H9 (cell line): ENCODE measurements at regions not wholly inside any gene's neighbourhood (a gene's known extent, or its start where the extent isn't known, plus 50 kb on each side); places are given as distances from the start of the nearest gene placed in this dataset.

ENCODE experiments used
- DNase-seq: peaks from one replicate; pipeline ENCODE4 v3.0.0-alpha.2; 2017
- H2AFZ ChIP-seq: one replicate; pipeline ENCODE4 v1.6.1; 2013; ENCODE audit warnings: mild to moderate bottlenecking, low read length, control low read depth, moderate library complexity
- H2AK5ac ChIP-seq: 2 replicates; pipeline ENCODE4 v1.6.1; 2013; ENCODE audit warnings: low read length, control low read depth, mixed read lengths; ENCODE audit not compliant: insufficient read length
- H2BK120ac ChIP-seq: one replicate; pipeline ENCODE4 v1.6.1; 2013; ENCODE audit warnings: low read depth, mild to moderate bottlenecking, low read length, control low read depth, inconsistent platforms; ENCODE audit not compliant: poor library complexity, severe bottlenecking
- H2BK12ac ChIP-seq: 2 replicates; pipeline ENCODE4 v1.6.1; 2013; ENCODE audit warnings: low read length, control low read depth, mixed read lengths, low read depth; ENCODE audit not compliant: insufficient read length
- H2BK15ac ChIP-seq: 2 replicates; pipeline ENCODE4 v1.6.1; 2013; ENCODE audit warnings: low read depth, low read length, control low read depth
- H2BK20ac ChIP-seq: one replicate; pipeline ENCODE4 v1.6.1; 2013; ENCODE audit warnings: low read depth, mild to moderate bottlenecking, low read length, control low read depth, inconsistent platforms; ENCODE audit not compliant: poor library complexity, severe bottlenecking
- H2BK5ac ChIP-seq: 2 replicates; pipeline ENCODE4 v1.6.1; 2013; ENCODE audit warnings: low read length, control low read depth, mixed read lengths; ENCODE audit not compliant: insufficient read length
- H3K14ac ChIP-seq: 2 replicates; pipeline ENCODE4 v1.6.1; 2013; ENCODE audit warnings: low read length, control low read depth; ENCODE audit not compliant: insufficient read depth
- H3K18ac ChIP-seq: 2 replicates; pipeline ENCODE4 v1.6.1; 2013; ENCODE audit warnings: low read depth, mild to moderate bottlenecking, mixed read lengths, low read length, control low read depth; ENCODE audit not compliant: insufficient read length
- H3K23ac ChIP-seq: 2 replicates; pipeline ENCODE4 v1.6.1; 2013; ENCODE audit warnings: low read length, control low read depth, mixed read lengths, low read depth; ENCODE audit not compliant: insufficient read length
- H3K23me2 ChIP-seq: 2 replicates; pipeline ENCODE4 v1.6.1; 2013; ENCODE audit warnings: low read depth, mild to moderate bottlenecking, mixed read lengths, low read length, control low read depth; ENCODE audit not compliant: insufficient read length, poor library complexity, severe bottlenecking
- H3K27ac ChIP-seq: 2 replicates; pipeline ENCODE4 v1.5.1; 2013; ENCODE audit warnings: low read length, control low read depth, mixed read lengths, low read depth; ENCODE audit not compliant: insufficient read length
- H3K27me3 ChIP-seq: 2 replicates; pipeline ENCODE4 v1.6.1; 2013; ENCODE audit warnings: low read length, control low read depth, inconsistent platforms; ENCODE audit not compliant: insufficient read depth
- H3K4ac ChIP-seq: 2 replicates; pipeline ENCODE4 v1.6.1; 2013; ENCODE audit warnings: low read depth, mild to moderate bottlenecking, control low read depth, inconsistent platforms, low read length, moderate library complexity
- H3K4me1 ChIP-seq: 2 replicates; pipeline ENCODE4 v1.6.1; 2013; ENCODE audit warnings: low read length, control low read depth, inconsistent platforms; ENCODE audit not compliant: insufficient read depth
- H3K4me2 ChIP-seq: 2 replicates; pipeline ENCODE4 v1.6.1; 2013; ENCODE audit warnings: low read length, control low read depth, mixed read lengths; ENCODE audit not compliant: insufficient read length, insufficient read depth
- H3K56ac ChIP-seq: 2 replicates; pipeline ENCODE4 v1.6.1; 2013; ENCODE audit warnings: low read depth, mild to moderate bottlenecking, mixed read lengths, low read length, control low read depth; ENCODE audit not compliant: insufficient read length
- H3K79me1 ChIP-seq: 2 replicates; pipeline ENCODE4 v1.6.1; 2013; ENCODE audit warnings: low read depth, mild to moderate bottlenecking, moderate library complexity, low read length, control low read depth, inconsistent platforms; ENCODE audit not compliant: insufficient read depth, poor library complexity, severe bottlenecking
- H3K79me2 ChIP-seq: 2 replicates; pipeline ENCODE4 v1.6.1; 2013; ENCODE audit warnings: low read length, control low read depth, inconsistent platforms; ENCODE audit not compliant: insufficient read depth
- H3K9ac ChIP-seq: 2 replicates; pipeline ENCODE4 v1.6.1; 2013; ENCODE audit warnings: low read length, control low read depth, mixed read lengths; ENCODE audit not compliant: insufficient read length; ENCODE audit errors: extremely low read depth
- H3K9me3 ChIP-seq: one replicate; pipeline ENCODE4 v1.6.1; 2013; ENCODE audit warnings: low read depth, low read length, inconsistent platforms; ENCODE audit not compliant: control insufficient read depth
- H3T11ph ChIP-seq: one replicate; pipeline ENCODE4 v1.6.1; 2013; ENCODE audit warnings: mild to moderate bottlenecking, low read length, control low read depth, inconsistent platforms
- H4K20me1 ChIP-seq: one replicate; pipeline ENCODE4 v1.6.1; 2013; ENCODE audit not compliant: control insufficient read depth, insufficient read length, insufficient read depth
- H4K5ac ChIP-seq: 2 replicates; pipeline ENCODE4 v1.6.1; 2013; ENCODE audit warnings: low read depth, mild to moderate bottlenecking, mixed read lengths, low read length, control low read depth; ENCODE audit not compliant: insufficient read length
- H4K8ac ChIP-seq: replicated peaks from 2 replicates; pipeline ENCODE4 v1.6.1; 2013; ENCODE audit warnings: low read length, control low read depth, mixed read lengths, low read depth; ENCODE audit not compliant: insufficient read length
- H4K91ac ChIP-seq: 2 replicates; pipeline ENCODE4 v1.6.1; 2013; ENCODE audit warnings: low read depth, mild to moderate bottlenecking, moderate library complexity, mixed read lengths, low read length, control low read depth; ENCODE audit not compliant: insufficient read length
- H3K27ac Mint-ChIP-seq, 3 experiments: 2 replicates in 2 of 3; 3 replicates in 1 of 3; pipeline ENCODE4 v1.8.0; 2020 to 2021; ENCODE audit warnings: mixed read lengths in 3 of 3, mild to moderate bottlenecking in 1 of 3, moderate library complexity in 1 of 3
- H3K27me3 Mint-ChIP-seq: 2 replicates; pipeline ENCODE4 v1.8.0; 2021; ENCODE audit warnings: low read depth, mild to moderate bottlenecking, moderate library complexity, mixed read lengths
- H3K36me3 Mint-ChIP-seq, 3 experiments: 2 replicates in 2 of 3; 3 replicates in 1 of 3; pipeline ENCODE4 v1.8.0; 2020 to 2021; ENCODE audit warnings: low read depth in 3 of 3, mixed read lengths in 3 of 3; ENCODE audit not compliant: insufficient read depth in 1 of 3
- H3K4me1 Mint-ChIP-seq, 2 experiments: 2 replicates each; pipeline ENCODE4 v1.8.0; 2020; ENCODE audit warnings: mixed read lengths in 2 of 2
- H3K4me3 Mint-ChIP-seq, 2 experiments: 2 replicates in 1 of 2; 3 replicates in 1 of 2; pipeline ENCODE4 v1.8.0; 2020 to 2021; ENCODE audit warnings: mild to moderate bottlenecking in 2 of 2, mixed read lengths in 2 of 2, moderate library complexity in 1 of 2
- H3K9me3 Mint-ChIP-seq, 2 experiments: 2 replicates in 1 of 2; 3 replicates in 1 of 2; pipeline ENCODE4 v1.8.0; 2020; ENCODE audit warnings: mild to moderate bottlenecking in 2 of 2, mixed read lengths in 2 of 2, moderate library complexity in 1 of 2
- CTCF ChIP-seq: fragments of 200-600 bp; sonication (generic); conservative IDR thresholded peaks from 3 replicates; pipeline ENCODE4 v1.8.0; 2021; ENCODE audit warnings: antibody characterized with exemption, mild to moderate bottlenecking
- WGBS: extraction: QIAGEN DNeasy Blood & Tissue Kit; methylation state at CpG from one replicate; pipeline ENCODE4 v1.1.7; 2013; ENCODE audit warnings: missing lambda C conversion rate, low lambda C conversion rate, mixed read lengths; ENCODE audit not compliant: insufficient read length; ENCODE audit errors: extremely low coverage; 5-methylcytosine and 5-hydroxymethylcytosine counted together

GRCh38 chr18:71598374-71598773 lies 945.8 kb downstream of the CBLN2 start:
- DNase-seq: no peak
- no peaks in the 10 kb centered on the region for H3K23me2 ChIP-seq
- no peak overlapping the region for H2BK120ac ChIP-seq
- H3K4me1 ChIP-seq: no peaks in the 10 kb centered on the region
- no peak overlapping the region for H4K5ac ChIP-seq
- H3K79me1 ChIP-seq: no peaks in the 10 kb centered on the region
- no peak overlapping the region for H4K8ac ChIP-seq
- no peaks in the 10 kb centered on the region for H3K36me3 Mint-ChIP-seq
- no peaks in the 10 kb centered on the region for H3K9me3 Mint-ChIP-seq
- H3K27ac ChIP-seq: no peak overlapping the region
- H3K9ac ChIP-seq: no peak overlapping the region
- no peak overlapping the region for H3K18ac ChIP-seq
- H3K4ac ChIP-seq: no peak overlapping the region
- H3K27ac Mint-ChIP-seq: no peak overlapping the region
- no peak for TF ChIP-seq CTCF
- no peak overlapping the region for H2AFZ ChIP-seq
- no CpG with 5 or more reads among the region's 1 CpG for WGBS
- H2BK15ac ChIP-seq: no peak overlapping the region
- no peak overlapping the region for H3K23ac ChIP-seq
- H3K27me3 ChIP-seq: no peaks in the 10 kb centered on the region
- no peaks in the 10 kb centered on the region for H4K20me1 ChIP-seq
- H3K79me2 ChIP-seq: no peaks in the 10 kb centered on the region
- no peak overlapping the region for H2BK12ac ChIP-seq
- no peak overlapping the region for H2BK5ac ChIP-seq
- H3K56ac ChIP-seq: no peak overlapping the region
- no peak overlapping the region for H2BK20ac ChIP-seq
- no peaks in the 10 kb centered on the region for H3K27me3 Mint-ChIP-seq
- H4K91ac ChIP-seq: no peak overlapping the region
- H3K4me1 Mint-ChIP-seq: no peaks in the 10 kb centered on the region
- no peaks in the 10 kb centered on the region for H3K9me3 ChIP-seq
- H3T11ph ChIP-seq: no peak overlapping the region
- H2AK5ac ChIP-seq: no peak overlapping the region
- no peak overlapping the region for H3K4me3 Mint-ChIP-seq
- H3K14ac ChIP-seq: no peak overlapping the region
- H3K4me2 ChIP-seq: no peak overlapping the region
